ENCODE measurements at regions not wholly inside any gene's neighbourhood (a gene's known extent, or its start where the extent isn't known, plus 50 kb on each side); places are given as distances from the start of the nearest gene placed in this dataset.

DNA sequence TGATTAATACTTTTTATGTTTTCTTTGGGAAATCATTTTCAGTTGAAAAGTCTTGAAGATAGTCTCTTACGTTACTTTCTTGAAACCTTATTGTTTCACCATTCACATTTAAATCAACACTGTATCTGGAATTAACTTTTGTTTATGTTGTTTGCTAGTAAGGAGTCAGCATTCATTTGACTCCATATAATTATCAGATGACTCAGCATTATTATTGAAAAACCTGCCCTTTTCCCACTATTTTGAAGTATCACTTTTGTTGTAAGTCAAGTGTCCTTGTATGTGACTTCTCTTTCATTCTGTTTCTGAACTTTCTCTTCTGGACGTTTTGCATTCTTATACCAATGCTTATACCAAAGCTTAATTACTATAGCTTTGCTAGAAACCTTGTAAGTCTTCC is 186.1 kb upstream of the KLF12 start:
- TF ChIP-seq, protein P1, sequence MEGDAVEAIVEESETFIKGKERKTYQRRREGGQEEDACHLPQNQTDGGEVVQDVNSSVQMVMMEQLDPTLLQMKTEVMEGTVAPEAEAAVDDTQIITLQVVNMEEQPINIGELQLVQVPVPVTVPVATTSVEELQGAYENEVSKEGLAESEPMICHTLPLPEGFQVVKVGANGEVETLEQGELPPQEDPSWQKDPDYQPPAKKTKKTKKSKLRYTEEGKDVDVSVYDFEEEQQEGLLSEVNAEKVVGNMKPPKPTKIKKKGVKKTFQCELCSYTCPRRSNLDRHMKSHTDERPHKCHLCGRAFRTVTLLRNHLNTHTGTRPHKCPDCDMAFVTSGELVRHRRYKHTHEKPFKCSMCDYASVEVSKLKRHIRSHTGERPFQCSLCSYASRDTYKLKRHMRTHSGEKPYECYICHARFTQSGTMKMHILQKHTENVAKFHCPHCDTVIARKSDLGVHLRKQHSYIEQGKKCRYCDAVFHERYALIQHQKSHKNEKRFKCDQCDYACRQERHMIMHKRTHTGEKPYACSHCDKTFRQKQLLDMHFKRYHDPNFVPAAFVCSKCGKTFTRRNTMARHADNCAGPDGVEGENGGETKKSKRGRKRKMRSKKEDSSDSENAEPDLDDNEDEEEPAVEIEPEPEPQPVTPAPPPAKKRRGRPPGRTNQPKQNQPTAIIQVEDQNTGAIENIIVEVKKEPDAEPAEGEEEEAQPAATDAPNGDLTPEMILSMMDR (IDR thresholded peaks at IDR 0.05; ENCODE audit: low read length): no peak
- TF ChIP-seq EZH2 (IDR thresholded peaks at IDR 0.05; ENCODE audit: borderline replicate concordance, low read length): no peak

All from OCI-LY1 (cell line).